ENCODE measurements at regions not wholly inside any gene's neighbourhood (a gene's known extent, or its start where the extent isn't known, plus 50 kb on each side); places are given as distances from the start of the nearest gene placed in this dataset.

GRCh38 chr1:4933232-4933631 is 278.8 kb downstream of the AJAP1 start:
- no peaks in the 10 kb centered on the region for H3K9me3 Mint-ChIP-seq
- no peak overlapping the region for H3K4me3 Mint-ChIP-seq

GRCh38 chr1:4932311-4933030 is 278.1 kb downstream of the AJAP1 start:
- POLR2A ChIA-PET = no interaction called here
- Mint-ChIP-seq H3K9me3 (no peaks in the 10 kb centered on the region), H3K27ac (no peak overlapping the region), H3K4me1 (no peaks in the 10 kb centered on the region), H3K4me3 (no peak overlapping the region), H3K27me3 (no peaks in the 10 kb centered on the region), H3K36me3 (no peaks in the 10 kb centered on the region)
- DNase-seq (no peak), ATAC-seq (ENCODE audit: low read depth) (no peak)

More at GRCh38 chr1:4933232-4933631, 278.8 kb downstream of the AJAP1 start:
- ATAC-seq (ENCODE audit: low read depth) (no peak), DNase-seq (no peak)
- Mint-ChIP-seq H3K27ac (no peak overlapping the region), H3K27me3 (no peaks in the 10 kb centered on the region), H3K36me3 (no peaks in the 10 kb centered on the region), H3K4me1 (no peaks in the 10 kb centered on the region)
- POLR2A ChIA-PET = no interaction called here

GRCh38 chr1:4931486-4931885 is 277.1 kb downstream of the AJAP1 start:
- DNase-seq = no peak
- no peak for ATAC-seq (ENCODE audit: low read depth)
- no peaks in the 10 kb centered on the region for H3K4me1 Mint-ChIP-seq
- H3K27ac Mint-ChIP-seq = no peak overlapping the region
- H3K27me3 Mint-ChIP-seq = no peaks in the 10 kb centered on the region
- POLR2A ChIA-PET = no interaction called here
- H3K9me3 Mint-ChIP-seq = no peaks in the 10 kb centered on the region
- no peaks in the 10 kb centered on the region for H3K36me3 Mint-ChIP-seq
- H3K4me3 Mint-ChIP-seq = no peak overlapping the region

GRCh38 chr1:4928186-4928585 is 273.8 kb downstream of the AJAP1 start:
- Mint-ChIP-seq H3K27ac (no peak overlapping the region), H3K27me3 (no peaks in the 10 kb centered on the region), H3K4me3 (no peak overlapping the region), H3K9me3 (no peaks in the 10 kb centered on the region), H3K4me1 (no peaks in the 10 kb centered on the region), H3K36me3 (no peaks in the 10 kb centered on the region)
- ATAC-seq (ENCODE audit: low read depth) (no peak), DNase-seq (no peak)
- POLR2A ChIA-PET = no interaction called here

GRCh38 chr1:4924356-4924755 is 269.9 kb downstream of the AJAP1 start:
- Mint-ChIP-seq H3K9me3 (peaks cover 1% of the 10 kb centered on the region), H3K27ac (no peak overlapping the region), H3K4me3 (no peak overlapping the region), H3K27me3 (peaks cover 3% of the 10 kb centered on the region), H3K36me3 (no peaks in the 10 kb centered on the region), H3K4me1 (no peaks in the 10 kb centered on the region)
- POLR2A ChIA-PET = no interaction called here
- ATAC-seq (ENCODE audit: low read depth) = no peak
- DNase-seq = no peak

GRCh38 chr1:4916610-4917009 is 262.2 kb downstream of the AJAP1 start:
- DNase-seq = no peak
- peaks cover 2% of the 10 kb centered on the region for H3K9me3 Mint-ChIP-seq
- no peak for ATAC-seq (ENCODE audit: low read depth)
- H3K4me1 Mint-ChIP-seq = no peaks in the 10 kb centered on the region
- no peak overlapping the region for H3K27ac Mint-ChIP-seq
- POLR2A ChIA-PET = no interaction called here
- peaks cover 5% of the 10 kb centered on the region for H3K27me3 Mint-ChIP-seq
- no peaks in the 10 kb centered on the region for H3K36me3 Mint-ChIP-seq
- no peak overlapping the region for H3K4me3 Mint-ChIP-seq

GRCh38 chr1:4915154-4915553 is 260.7 kb downstream of the AJAP1 start:
- H3K4me1 Mint-ChIP-seq = no peaks in the 10 kb centered on the region
- no peak overlapping the region for H3K27ac Mint-ChIP-seq
- peaks cover 2% of the 10 kb centered on the region for H3K27me3 Mint-ChIP-seq
- POLR2A ChIA-PET = no interaction called here
- peaks cover 2% of the 10 kb centered on the region for H3K9me3 Mint-ChIP-seq
- ATAC-seq (ENCODE audit: low read depth) (no peak), DNase-seq (no peak)
- no peaks in the 10 kb centered on the region for H3K36me3 Mint-ChIP-seq
- H3K4me3 Mint-ChIP-seq = no peak overlapping the region

- no peaks in the 10 kb centered on the region for H3K27me3 Mint-ChIP-seq
- no peak for ATAC-seq (ENCODE audit: low read depth)
- no peaks in the 10 kb centered on the region for H3K36me3 Mint-ChIP-seq
- H3K9me3 Mint-ChIP-seq = no peaks in the 10 kb centered on the region
- POLR2A ChIA-PET = no interaction called here
- H3K4me3 Mint-ChIP-seq = no peak overlapping the region
- no peaks in the 10 kb centered on the region for H3K4me1 Mint-ChIP-seq
- no peak overlapping the region for H3K27ac Mint-ChIP-seq
- no peak for DNase-seq
These were observed 254.1 kb downstream of the AJAP1 start for GRCh38 chr1:4908486-4908885.

- POLR2A ChIA-PET = no interaction called here
- no peaks in the 10 kb centered on the region for H3K36me3 Mint-ChIP-seq
- no peak for ATAC-seq (ENCODE audit: low read depth)
These were observed 240.2 kb downstream of the AJAP1 start for GRCh38 chr1:4894566-4894965.

GRCh38 chr1:4880626-4881025 is 226.2 kb downstream of the AJAP1 start:
- POLR2A ChIA-PET = no interaction called here
- Mint-ChIP-seq H3K36me3 (no peaks in the 10 kb centered on the region), H3K4me3 (no peak overlapping the region), H3K9me3 (peaks cover 7% of the 10 kb centered on the region), H3K27ac (no peak overlapping the region), H3K4me1 (no peaks in the 10 kb centered on the region), H3K27me3 (peaks cover 4% of the 10 kb centered on the region)
- no peak for DNase-seq
- ATAC-seq (ENCODE audit: low read depth) = no peak

More at GRCh38 chr1:4894566-4894965, 240.2 kb downstream of the AJAP1 start:
- Mint-ChIP-seq H3K9me3 (peaks cover 2% of the 10 kb centered on the region), H3K4me3 (no peak overlapping the region), H3K4me1 (no peaks in the 10 kb centered on the region), H3K27ac (no peak overlapping the region), H3K27me3 (no peaks in the 10 kb centered on the region)
- no peak for DNase-seq

- H3K9me3 Mint-ChIP-seq = peaks cover 3% of the 10 kb centered on the region
- H3K4me1 Mint-ChIP-seq = no peaks in the 10 kb centered on the region
- no peaks in the 10 kb centered on the region for H3K27me3 Mint-ChIP-seq
- ATAC-seq (ENCODE audit: low read depth) = no peak
- POLR2A ChIA-PET = no interaction called here
- H3K36me3 Mint-ChIP-seq = no peaks in the 10 kb centered on the region
- no peak overlapping the region for H3K4me3 Mint-ChIP-seq
- no peak for DNase-seq
- no peak overlapping the region for H3K27ac Mint-ChIP-seq
These were observed 223.0 kb downstream of the AJAP1 start for GRCh38 chr1:4877426-4877825.

- Mint-ChIP-seq H3K27ac (no peak overlapping the region), H3K9me3 (no peaks in the 10 kb centered on the region), H3K27me3 (no peaks in the 10 kb centered on the region), H3K4me1 (no peaks in the 10 kb centered on the region), H3K4me3 (no peak overlapping the region), H3K36me3 (no peaks in the 10 kb centered on the region)
- DNase-seq = no peak
- ATAC-seq (ENCODE audit: low read depth) = no peak
- POLR2A ChIA-PET = no interaction called here
These were observed 217.0 kb downstream of the AJAP1 start for GRCh38 chr1:4871373-4871772.

GRCh38 chr1:4868521-4868920 is 214.1 kb downstream of the AJAP1 start:
- no peak for DNase-seq
- H3K4me3 Mint-ChIP-seq = no peak overlapping the region
- POLR2A ChIA-PET = no interaction called here
- H3K36me3 Mint-ChIP-seq = no peaks in the 10 kb centered on the region
- H3K4me1 Mint-ChIP-seq = no peaks in the 10 kb centered on the region
- H3K27me3 Mint-ChIP-seq = no peaks in the 10 kb centered on the region
- no peak for ATAC-seq (ENCODE audit: low read depth)
- H3K27ac Mint-ChIP-seq = no peak overlapping the region
- H3K9me3 Mint-ChIP-seq = peaks cover 1% of the 10 kb centered on the region

- POLR2A ChIA-PET = no interaction called here
- ATAC-seq (ENCODE audit: low read depth) (no peak), DNase-seq (no peak)
- H3K36me3 Mint-ChIP-seq = no peaks in the 10 kb centered on the region
- H3K27me3 Mint-ChIP-seq = no peaks in the 10 kb centered on the region
- no peaks in the 10 kb centered on the region for H3K9me3 Mint-ChIP-seq
- no peak overlapping the region for H3K4me3 Mint-ChIP-seq
- H3K27ac Mint-ChIP-seq = no peak overlapping the region
- no peaks in the 10 kb centered on the region for H3K4me1 Mint-ChIP-seq
These were observed 202.0 kb downstream of the AJAP1 start for GRCh38 chr1:4856396-4856795.

GRCh38 chr1:4854367-4854766 is 200.0 kb downstream of the AJAP1 start:
- Mint-ChIP-seq H3K9me3 (no peaks in the 10 kb centered on the region), H3K27ac (no peak overlapping the region), H3K4me1 (no peaks in the 10 kb centered on the region), H3K4me3 (no peak overlapping the region), H3K36me3 (no peaks in the 10 kb centered on the region), H3K27me3 (no peaks in the 10 kb centered on the region)
- DNase-seq (no peak), ATAC-seq (ENCODE audit: low read depth) (no peak)
- POLR2A ChIA-PET = no interaction called here
